Hepatocyte (in vitro differentiated cells): ENCODE measurements at regions not wholly inside any gene's neighbourhood (a gene's known extent, or its start where the extent isn't known, plus 50 kb on each side); places are given as distances from the start of the nearest gene placed in this dataset.

Experiments
- DNase-seq: peaks from one replicate; pipeline ENCODE4 v3.0.0-alpha.2; 2016; ENCODE audit warnings: low spot score
- H2AFZ ChIP-seq: fragments of 200-600 bp; sonication (generic); 2 replicates; pipeline ENCODE4 v1.6.0; 2016; ENCODE audit warnings: antibody characterized with exemption, mild to moderate bottlenecking
- H3K27ac ChIP-seq: fragments of 200-600 bp; sonication (generic); 2 replicates; pipeline ENCODE4 v1.5.1; 2016; ENCODE audit warnings: mild to moderate bottlenecking
- H3K27me3 ChIP-seq: fragments of 200-600 bp; sonication (generic); 2 replicates; pipeline ENCODE4 v1.6.1; 2016
- H3K36me3 ChIP-seq: fragments of 200-600 bp; sonication (generic); replicated peaks from 2 replicates; pipeline ENCODE4 v1.5.1; 2016; ENCODE audit warnings: low read depth; ENCODE audit not compliant: insufficient read depth
- H3K4me1 ChIP-seq: fragments of 200-600 bp; sonication (generic); 2 replicates; pipeline ENCODE4 v1.5.1; 2016; ENCODE audit warnings: mild to moderate bottlenecking, moderate library complexity; ENCODE audit not compliant: insufficient read depth
- H3K4me2 ChIP-seq: fragments of 200-600 bp; sonication (generic); 2 replicates; pipeline ENCODE4 v1.6.0; 2016
- H3K4me3 ChIP-seq: fragments of 200-600 bp; sonication (generic); 2 replicates; pipeline ENCODE4 v1.5.1; 2016; ENCODE audit warnings: mild to moderate bottlenecking
- H3K79me2 ChIP-seq: fragments of 200-600 bp; sonication (generic); 2 replicates; pipeline ENCODE4 v1.6.0; 2017; ENCODE audit warnings: mild to moderate bottlenecking
- H3K9me2 ChIP-seq: fragments of 200-600 bp; sonication (generic); replicated peaks from 2 replicates; pipeline ENCODE4 v1.6.0; 2017; ENCODE audit warnings: mild to moderate bottlenecking; ENCODE audit not compliant: insufficient read depth
- H3K9me3 ChIP-seq: fragments of 200-600 bp; sonication (generic); 2 replicates; pipeline ENCODE4 v1.5.1; 2016; ENCODE audit warnings: low read depth, mild to moderate bottlenecking
- H4K20me1 ChIP-seq: fragments of 200-600 bp; sonication (generic); 2 replicates; pipeline ENCODE4 v1.6.0; 2016; ENCODE audit warnings: mild to moderate bottlenecking; ENCODE audit not compliant: insufficient read depth, poor library complexity, severe bottlenecking
- EZH2 ChIP-seq: fragments of 200-600 bp; sonication (generic); IDR thresholded peaks from 2 replicates; pipeline ENCODE4 v1.6.1; 2016; ENCODE audit warnings: antibody characterized with exemption, mild to moderate bottlenecking, borderline replicate concordance
- EZH2phosphoT487 ChIP-seq: fragments of 200-600 bp; sonication (generic); IDR thresholded peaks from one replicate; pipeline ENCODE4 v1.6.1; 2018; ENCODE audit warnings: antibody characterized with exemption, mild to moderate bottlenecking, low read depth, moderate library complexity; ENCODE audit not compliant: unreplicated experiment, severe bottlenecking
- WGBS: methylation state at CpG from one replicate; pipeline ENCODE4 v1.1.6; 2016; ENCODE audit warnings: low lambda C conversion rate; ENCODE audit errors: missing lambda C conversion rate; 5-methylcytosine and 5-hydroxymethylcytosine counted together
- TF ChIP-seq, protein P1 (sequence below): fragments of 200-600 bp; sonication (generic); IDR thresholded peaks from 2 replicates; pipeline ENCODE4 v1.5.1; 2016; ENCODE audit warnings: antibody characterized with exemption, mild to moderate bottlenecking; ENCODE audit not compliant: poor library complexity

DNA sequence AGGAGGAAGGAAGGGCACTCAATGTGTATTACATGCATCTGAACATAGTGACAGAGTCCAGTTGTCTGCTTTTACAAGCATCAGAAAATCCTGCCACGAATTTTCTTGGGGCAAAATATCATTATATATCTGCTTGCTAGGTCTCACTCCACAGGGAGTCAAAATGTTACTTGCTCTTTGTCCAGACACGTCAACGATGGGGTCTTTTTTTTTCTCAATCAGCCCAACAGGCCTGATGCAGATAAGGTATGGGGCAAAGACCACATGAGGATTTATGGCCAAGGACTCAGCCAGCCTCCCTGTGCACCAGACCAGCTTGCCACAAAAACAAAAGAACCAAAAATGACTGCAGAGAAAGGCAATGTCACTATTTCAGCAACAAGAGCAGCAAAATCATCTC lies 323.4 kb upstream of the PKDCC start:
- Histone ChIP-seq H3K79me2 (no peaks in the 10 kb centered on the region), H3K36me3 (no peaks in the 10 kb centered on the region), H3K9me3 (no peaks in the 10 kb centered on the region), H2AFZ (no peak overlapping the region), H3K4me2 (no peak overlapping the region), H3K27ac (no peak overlapping the region), H3K9me2 (no peaks in the 10 kb centered on the region), H3K4me1 (no peaks in the 10 kb centered on the region), H3K4me3 (no peak overlapping the region), H3K27me3 (no peaks in the 10 kb centered on the region), H4K20me1 (no peaks in the 10 kb centered on the region)
- WGBS, result 32% methylated on average over 3 of the region's 3 CpGs
- no peak for TF ChIP-seq EZH2phosphoT487
- TF ChIP-seq, protein P1, sequence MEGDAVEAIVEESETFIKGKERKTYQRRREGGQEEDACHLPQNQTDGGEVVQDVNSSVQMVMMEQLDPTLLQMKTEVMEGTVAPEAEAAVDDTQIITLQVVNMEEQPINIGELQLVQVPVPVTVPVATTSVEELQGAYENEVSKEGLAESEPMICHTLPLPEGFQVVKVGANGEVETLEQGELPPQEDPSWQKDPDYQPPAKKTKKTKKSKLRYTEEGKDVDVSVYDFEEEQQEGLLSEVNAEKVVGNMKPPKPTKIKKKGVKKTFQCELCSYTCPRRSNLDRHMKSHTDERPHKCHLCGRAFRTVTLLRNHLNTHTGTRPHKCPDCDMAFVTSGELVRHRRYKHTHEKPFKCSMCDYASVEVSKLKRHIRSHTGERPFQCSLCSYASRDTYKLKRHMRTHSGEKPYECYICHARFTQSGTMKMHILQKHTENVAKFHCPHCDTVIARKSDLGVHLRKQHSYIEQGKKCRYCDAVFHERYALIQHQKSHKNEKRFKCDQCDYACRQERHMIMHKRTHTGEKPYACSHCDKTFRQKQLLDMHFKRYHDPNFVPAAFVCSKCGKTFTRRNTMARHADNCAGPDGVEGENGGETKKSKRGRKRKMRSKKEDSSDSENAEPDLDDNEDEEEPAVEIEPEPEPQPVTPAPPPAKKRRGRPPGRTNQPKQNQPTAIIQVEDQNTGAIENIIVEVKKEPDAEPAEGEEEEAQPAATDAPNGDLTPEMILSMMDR, result no peak
- no peak for TF ChIP-seq EZH2
- DNase-seq, result no peak

DNA sequence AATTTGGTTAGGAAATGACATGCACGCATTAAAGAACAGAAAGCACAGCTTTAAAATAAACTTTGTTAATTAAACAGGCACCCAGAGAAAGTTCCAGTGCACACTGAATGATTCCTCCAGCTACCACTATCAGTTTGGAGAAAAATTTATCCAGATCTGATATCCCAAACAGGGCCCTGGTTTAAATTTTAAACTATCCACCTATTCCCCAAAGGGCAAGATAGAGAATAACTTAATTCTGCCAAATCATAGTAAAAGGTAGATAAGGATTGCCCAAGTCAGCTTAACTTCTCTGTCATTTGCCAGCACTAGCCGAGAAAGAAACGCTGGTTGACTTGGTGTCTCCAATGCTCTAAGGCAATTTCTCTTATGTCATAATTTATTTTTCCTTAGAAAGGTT lies 321.9 kb upstream of the PKDCC start:
- Histone ChIP-seq H3K4me2 (no peak overlapping the region), H3K9me3 (no peaks in the 10 kb centered on the region), H3K27me3 (no peaks in the 10 kb centered on the region), H3K27ac (no peak overlapping the region), H4K20me1 (no peaks in the 10 kb centered on the region), H3K9me2 (no peaks in the 10 kb centered on the region), H3K4me3 (no peak overlapping the region), H3K36me3 (no peaks in the 10 kb centered on the region), H3K79me2 (no peaks in the 10 kb centered on the region), H3K4me1 (no peaks in the 10 kb centered on the region), H2AFZ (no peak overlapping the region)
- TF ChIP-seq EZH2phosphoT487, result no peak
- TF ChIP-seq EZH2, result no peak
- TF ChIP-seq, protein P1, result no peak
- no peak for DNase-seq
- 98% methylated on average over 3 of the region's 3 CpGs for WGBS

DNA sequence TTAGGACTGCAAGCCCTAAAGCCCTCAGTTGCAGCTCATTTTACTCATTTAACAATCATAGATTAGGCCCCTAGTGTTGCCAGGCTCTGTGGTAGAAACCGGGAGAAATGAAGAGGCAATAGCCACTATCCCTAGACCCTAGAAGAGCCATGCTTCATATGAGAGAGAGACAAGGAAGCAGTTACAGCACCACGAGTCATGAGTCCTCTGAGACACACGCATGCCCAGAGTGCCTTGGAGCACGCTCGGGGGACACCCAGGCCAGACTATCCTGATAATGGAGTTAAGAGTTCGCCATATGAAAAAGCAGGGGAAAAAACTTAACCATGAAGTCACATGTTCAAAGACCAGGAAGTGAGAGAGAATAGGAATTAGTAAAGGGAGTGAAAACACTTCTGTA lies 321.5 kb upstream of the PKDCC start:
- Histone ChIP-seq H3K9me3 (no peaks in the 10 kb centered on the region), H3K27ac (no peak overlapping the region), H3K4me3 (no peak overlapping the region), H2AFZ (no peak overlapping the region), H4K20me1 (no peaks in the 10 kb centered on the region), H3K36me3 (no peaks in the 10 kb centered on the region), H3K4me1 (no peaks in the 10 kb centered on the region), H3K4me2 (no peak overlapping the region), H3K79me2 (no peaks in the 10 kb centered on the region), H3K9me2 (no peaks in the 10 kb centered on the region), H3K27me3 (no peaks in the 10 kb centered on the region)
- TF ChIP-seq EZH2, result no peak
- TF ChIP-seq EZH2phosphoT487, result no peak
- TF ChIP-seq, protein P1, result no peak
- 92% methylated on average over 6 of the region's 6 CpGs for WGBS
- DNase-seq, result no peak

DNA sequence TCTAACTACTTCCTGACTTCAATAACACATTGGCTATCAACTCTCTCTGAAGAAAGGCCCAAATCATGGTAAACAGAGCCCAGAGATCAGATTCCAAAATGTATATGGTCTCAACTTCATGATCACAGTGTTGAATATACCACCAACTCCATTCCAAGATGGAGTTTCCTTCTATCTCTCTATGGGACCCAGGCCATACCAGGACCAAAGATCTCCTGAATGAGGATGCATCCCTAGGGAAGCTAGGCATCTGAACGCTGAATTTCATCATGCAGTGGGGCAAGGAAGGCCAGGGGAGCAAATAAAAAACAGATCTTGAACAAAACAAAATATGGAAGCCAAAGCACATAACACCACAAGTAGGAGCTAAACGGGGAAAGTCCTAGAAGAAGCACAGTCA lies 320.7 kb upstream of the PKDCC start:
- WGBS, result 95% methylated on average over 2 of the region's 2 CpGs
- Histone ChIP-seq H3K79me2 (no peaks in the 10 kb centered on the region), H3K9me2 (no peaks in the 10 kb centered on the region), H3K36me3 (no peaks in the 10 kb centered on the region), H2AFZ (no peak overlapping the region), H3K27me3 (no peaks in the 10 kb centered on the region), H3K4me2 (no peak overlapping the region), H3K9me3 (no peaks in the 10 kb centered on the region), H4K20me1 (no peaks in the 10 kb centered on the region), H3K4me3 (no peak overlapping the region), H3K4me1 (no peaks in the 10 kb centered on the region), H3K27ac (no peak overlapping the region)
- no peak for DNase-seq
- TF ChIP-seq, protein P1, result no peak
- TF ChIP-seq EZH2 (no peak), EZH2phosphoT487 (no peak)
